ENCODE measurements at regions not wholly inside any gene's neighbourhood (a gene's known extent, or its start where the extent isn't known, plus 50 kb on each side); places are given as distances from the start of the nearest gene placed in this dataset.

- no peaks in the 10 kb centered on the region for H3K27me3 ChIP-seq (ENCODE audit: control insufficient read depth in 2 of 2, insufficient read depth in 2 of 2, low read length in 2 of 2)
- H3K9me3 ChIP-seq (ENCODE audit: control insufficient read depth in 2 of 2, low read length in 2 of 2) = no peaks in the 10 kb centered on the region
- H3K36me3 ChIP-seq (ENCODE audit: control insufficient read depth in 2 of 2, insufficient read depth in 2 of 2, low read length in 2 of 2) = no peaks in the 10 kb centered on the region
- no peak overlapping the region for H3K4me3 ChIP-seq (ENCODE audit: low read length in 2 of 2)
- no peak overlapping the region for H3K9ac ChIP-seq (ENCODE audit: low read depth in 1 of 2, low read length in 2 of 2)
- H3K4me1 ChIP-seq (ENCODE audit: control insufficient read depth in 2 of 2, insufficient read depth in 2 of 2, low read length in 2 of 2) = no peaks in the 10 kb centered on the region
- no peak overlapping the region for H3K27ac ChIP-seq (ENCODE audit: low read depth in 2 of 2, low read length in 2 of 2)
These were observed 158.7 kb downstream of the CGGBP1 start for GRCh38 chr3:87900061-87900460.

GRCh38 chr3:87898971-87899370, 159.8 kb downstream of the CGGBP1 start:
- Histone ChIP-seq H3K27me3 (ENCODE audit: control insufficient read depth in 2 of 2, insufficient read depth in 2 of 2, low read length in 2 of 2) (no peaks in the 10 kb centered on the region), H3K4me1 (ENCODE audit: control insufficient read depth in 2 of 2, insufficient read depth in 2 of 2, low read length in 2 of 2) (no peaks in the 10 kb centered on the region), H3K9me3 (ENCODE audit: control insufficient read depth in 2 of 2, low read length in 2 of 2) (no peaks in the 10 kb centered on the region), H3K27ac (ENCODE audit: low read depth in 2 of 2, low read length in 2 of 2) (no peak overlapping the region), H3K4me3 (ENCODE audit: low read length in 2 of 2) (no peak overlapping the region), H3K36me3 (ENCODE audit: control insufficient read depth in 2 of 2, insufficient read depth in 2 of 2, low read length in 2 of 2) (no peaks in the 10 kb centered on the region), H3K9ac (ENCODE audit: low read depth in 1 of 2, low read length in 2 of 2) (no peak overlapping the region)

- no peak overlapping the region for H3K27ac ChIP-seq (ENCODE audit: low read depth in 2 of 2, low read length in 2 of 2)
- no peaks in the 10 kb centered on the region for H3K9me3 ChIP-seq (ENCODE audit: control insufficient read depth in 2 of 2, low read length in 2 of 2)
- no peaks in the 10 kb centered on the region for H3K36me3 ChIP-seq (ENCODE audit: control insufficient read depth in 2 of 2, insufficient read depth in 2 of 2, low read length in 2 of 2)
- H3K4me3 ChIP-seq (ENCODE audit: low read length in 2 of 2) = no peak overlapping the region
- no peaks in the 10 kb centered on the region for H3K27me3 ChIP-seq (ENCODE audit: control insufficient read depth in 2 of 2, insufficient read depth in 2 of 2, low read length in 2 of 2)
- no peaks in the 10 kb centered on the region for H3K4me1 ChIP-seq (ENCODE audit: control insufficient read depth in 2 of 2, insufficient read depth in 2 of 2, low read length in 2 of 2)
- H3K9ac ChIP-seq (ENCODE audit: low read depth in 1 of 2, low read length in 2 of 2) = no peak overlapping the region
These were observed 162.8 kb downstream of the CGGBP1 start for GRCh38 chr3:87895983-87896382.

GRCh38 chr3:87873136-87873535, 185.7 kb downstream of the CGGBP1 start:
- H3K4me1 ChIP-seq (ENCODE audit: control insufficient read depth in 2 of 2, insufficient read depth in 2 of 2, low read length in 2 of 2) = no peaks in the 10 kb centered on the region
- no peaks in the 10 kb centered on the region for H3K27me3 ChIP-seq (ENCODE audit: control insufficient read depth in 2 of 2, insufficient read depth in 2 of 2, low read length in 2 of 2)
- no peak overlapping the region for H3K27ac ChIP-seq (ENCODE audit: low read depth in 2 of 2, low read length in 2 of 2)
- no peak overlapping the region for H3K9ac ChIP-seq (ENCODE audit: low read depth in 1 of 2, low read length in 2 of 2)
- H3K4me3 ChIP-seq (ENCODE audit: low read length in 2 of 2) = no peak overlapping the region
- H3K9me3 ChIP-seq (ENCODE audit: control insufficient read depth in 2 of 2, low read length in 2 of 2) = no peaks in the 10 kb centered on the region
- H3K36me3 ChIP-seq (ENCODE audit: control insufficient read depth in 2 of 2, insufficient read depth in 2 of 2, low read length in 2 of 2) = no peaks in the 10 kb centered on the region

GRCh38 chr3:87867001-87867400, 191.8 kb downstream of the CGGBP1 start:
- Histone ChIP-seq H3K4me1 (ENCODE audit: control insufficient read depth in 2 of 2, insufficient read depth in 2 of 2, low read length in 2 of 2) (no peaks in the 10 kb centered on the region), H3K36me3 (ENCODE audit: control insufficient read depth in 2 of 2, insufficient read depth in 2 of 2, low read length in 2 of 2) (no peaks in the 10 kb centered on the region), H3K9me3 (ENCODE audit: control insufficient read depth in 2 of 2, low read length in 2 of 2) (no peaks in the 10 kb centered on the region), H3K9ac (ENCODE audit: low read depth in 1 of 2, low read length in 2 of 2) (no peak overlapping the region), H3K27ac (ENCODE audit: low read depth in 2 of 2, low read length in 2 of 2) (no peak overlapping the region), H3K4me3 (ENCODE audit: low read length in 2 of 2) (no peak overlapping the region), H3K27me3 (ENCODE audit: control insufficient read depth in 2 of 2, insufficient read depth in 2 of 2, low read length in 2 of 2) (no peaks in the 10 kb centered on the region)

GRCh38 chr3:87856126-87856525, 202.7 kb downstream of the CGGBP1 start:
- no peaks in the 10 kb centered on the region for H3K36me3 ChIP-seq (ENCODE audit: control insufficient read depth in 2 of 2, insufficient read depth in 2 of 2, low read length in 2 of 2)
- H3K27me3 ChIP-seq (ENCODE audit: control insufficient read depth in 2 of 2, insufficient read depth in 2 of 2, low read length in 2 of 2) = no peaks in the 10 kb centered on the region
- H3K9me3 ChIP-seq (ENCODE audit: control insufficient read depth in 2 of 2, low read length in 2 of 2) = no peaks in the 10 kb centered on the region
- no peak overlapping the region for H3K9ac ChIP-seq (ENCODE audit: low read depth in 1 of 2, low read length in 2 of 2)
- H3K27ac ChIP-seq (ENCODE audit: low read depth in 2 of 2, low read length in 2 of 2) = no peak overlapping the region
- no peaks in the 10 kb centered on the region for H3K4me1 ChIP-seq (ENCODE audit: control insufficient read depth in 2 of 2, insufficient read depth in 2 of 2, low read length in 2 of 2)
- H3K4me3 ChIP-seq (ENCODE audit: low read length in 2 of 2) = no peak overlapping the region

- no peak overlapping the region for H3K27ac ChIP-seq (ENCODE audit: low read depth in 2 of 2, low read length in 2 of 2)
- no peak overlapping the region for H3K9ac ChIP-seq (ENCODE audit: low read depth in 1 of 2, low read length in 2 of 2)
- no peaks in the 10 kb centered on the region for H3K4me1 ChIP-seq (ENCODE audit: control insufficient read depth in 2 of 2, insufficient read depth in 2 of 2, low read length in 2 of 2)
- H3K4me3 ChIP-seq (ENCODE audit: low read length in 2 of 2) = no peak overlapping the region
- H3K36me3 ChIP-seq (ENCODE audit: control insufficient read depth in 2 of 2, insufficient read depth in 2 of 2, low read length in 2 of 2) = no peaks in the 10 kb centered on the region
- no peaks in the 10 kb centered on the region for H3K27me3 ChIP-seq (ENCODE audit: control insufficient read depth in 2 of 2, insufficient read depth in 2 of 2, low read length in 2 of 2)
- no peaks in the 10 kb centered on the region for H3K9me3 ChIP-seq (ENCODE audit: control insufficient read depth in 2 of 2, low read length in 2 of 2)
These were observed 203.2 kb downstream of the CGGBP1 start for GRCh38 chr3:87855616-87856015.

- no peaks in the 10 kb centered on the region for H3K4me1 ChIP-seq (ENCODE audit: control insufficient read depth in 2 of 2, insufficient read depth in 2 of 2, low read length in 2 of 2)
- H3K4me3 ChIP-seq (ENCODE audit: low read length in 2 of 2) = no peak overlapping the region
- H3K27ac ChIP-seq (ENCODE audit: low read depth in 2 of 2, low read length in 2 of 2) = no peak overlapping the region
- H3K9me3 ChIP-seq (ENCODE audit: control insufficient read depth in 2 of 2, low read length in 2 of 2) = no peaks in the 10 kb centered on the region
- H3K9ac ChIP-seq (ENCODE audit: low read depth in 1 of 2, low read length in 2 of 2) = no peak overlapping the region
- no peaks in the 10 kb centered on the region for H3K27me3 ChIP-seq (ENCODE audit: control insufficient read depth in 2 of 2, insufficient read depth in 2 of 2, low read length in 2 of 2)
- H3K36me3 ChIP-seq (ENCODE audit: control insufficient read depth in 2 of 2, insufficient read depth in 2 of 2, low read length in 2 of 2) = no peaks in the 10 kb centered on the region
These were observed 203.6 kb downstream of the CGGBP1 start for GRCh38 chr3:87855211-87855610.

- H3K27me3 ChIP-seq (ENCODE audit: control insufficient read depth in 2 of 2, insufficient read depth in 2 of 2, low read length in 2 of 2) = no peaks in the 10 kb centered on the region
- H3K36me3 ChIP-seq (ENCODE audit: control insufficient read depth in 2 of 2, insufficient read depth in 2 of 2, low read length in 2 of 2) = no peaks in the 10 kb centered on the region
- no peak overlapping the region for H3K27ac ChIP-seq (ENCODE audit: low read depth in 2 of 2, low read length in 2 of 2)
- no peak overlapping the region for H3K9ac ChIP-seq (ENCODE audit: low read depth in 1 of 2, low read length in 2 of 2)
- H3K4me1 ChIP-seq (ENCODE audit: control insufficient read depth in 2 of 2, insufficient read depth in 2 of 2, low read length in 2 of 2) = no peaks in the 10 kb centered on the region
- H3K4me3 ChIP-seq (ENCODE audit: low read length in 2 of 2) = no peak overlapping the region
- H3K9me3 ChIP-seq (ENCODE audit: control insufficient read depth in 2 of 2, low read length in 2 of 2) = no peaks in the 10 kb centered on the region
These were observed 210.8 kb downstream of the CGGBP1 start for GRCh38 chr3:87848003-87848402.

- Histone ChIP-seq H3K27me3 (ENCODE audit: control insufficient read depth in 2 of 2, insufficient read depth in 2 of 2, low read length in 2 of 2) (no peaks in the 10 kb centered on the region), H3K4me3 (ENCODE audit: low read length in 2 of 2) (no peak overlapping the region), H3K9ac (ENCODE audit: low read depth in 1 of 2, low read length in 2 of 2) (no peak overlapping the region)
These were observed 221.7 kb downstream of the CGGBP1 start for GRCh38 chr3:87837076-87837475.

GRCh38 chr3:87836026-87836425, 222.8 kb downstream of the CGGBP1 start:
- no peak overlapping the region for H3K9ac ChIP-seq (ENCODE audit: low read depth in 1 of 2, low read length in 2 of 2)
- H3K4me3 ChIP-seq (ENCODE audit: low read length in 2 of 2) = no peak overlapping the region
- H3K36me3 ChIP-seq (ENCODE audit: control insufficient read depth in 2 of 2, insufficient read depth in 2 of 2, low read length in 2 of 2) = no peaks in the 10 kb centered on the region
- H3K9me3 ChIP-seq (ENCODE audit: control insufficient read depth in 2 of 2, low read length in 2 of 2) = no peaks in the 10 kb centered on the region
- H3K27ac ChIP-seq (ENCODE audit: low read depth in 2 of 2, low read length in 2 of 2) = no peak overlapping the region
- no peaks in the 10 kb centered on the region for H3K4me1 ChIP-seq (ENCODE audit: control insufficient read depth in 2 of 2, insufficient read depth in 2 of 2, low read length in 2 of 2)
- H3K27me3 ChIP-seq (ENCODE audit: control insufficient read depth in 2 of 2, insufficient read depth in 2 of 2, low read length in 2 of 2) = no peaks in the 10 kb centered on the region

More at GRCh38 chr3:87837076-87837475, 221.7 kb downstream of the CGGBP1 start:
- Histone ChIP-seq H3K4me1 (ENCODE audit: control insufficient read depth in 2 of 2, insufficient read depth in 2 of 2, low read length in 2 of 2) (no peaks in the 10 kb centered on the region), H3K36me3 (ENCODE audit: control insufficient read depth in 2 of 2, insufficient read depth in 2 of 2, low read length in 2 of 2) (no peaks in the 10 kb centered on the region), H3K27ac (ENCODE audit: low read depth in 2 of 2, low read length in 2 of 2) (no peak overlapping the region), H3K9me3 (ENCODE audit: control insufficient read depth in 2 of 2, low read length in 2 of 2) (no peaks in the 10 kb centered on the region)
